GM12878 (cell line): ENCODE measurements at regions not wholly inside any gene's neighbourhood (a gene's known extent, or its start where the extent isn't known, plus 50 kb on each side); places are given as distances from the start of the nearest gene placed in this dataset.

ENCODE experiments used
- CEBPB ChIP-seq, 2 experiments: fragments of 150-350 bp in 1 of 2; IDR thresholded peaks; 2 replicates each; pipeline ENCODE4 v1.6.1; 2012 to 2014; ENCODE audit warnings: low read depth in 2 of 2, low read length in 2 of 2, borderline replicate concordance in 1 of 2, inconsistent platforms in 1 of 2
- EGR1 ChIP-seq, 2 experiments: IDR thresholded peaks; 1 replicate in 1 of 2; 2 replicates in 1 of 2; pipeline ENCODE4 v1.6.1; 2011 to 2012; ENCODE audit warnings: low read depth in 2 of 2, low read length in 2 of 2, borderline replicate concordance in 1 of 2, mild to moderate bottlenecking in 1 of 2, moderate library complexity in 1 of 2
- EP300 ChIP-seq, 2 experiments: fragments of 150-350 bp in 1 of 2; IDR thresholded peaks; 2 replicates each; pipeline ENCODE4 v1.6.1; 2011 to 2012; ENCODE audit warnings: low read depth in 2 of 2, low read length in 2 of 2, borderline replicate concordance in 1 of 2, improper control_type of control experiment in 1 of 2, inconsistent platforms in 1 of 2; ENCODE audit not compliant: control insufficient read depth in 1 of 2
- TF ChIP-seq, protein P1 (sequence below): IDR thresholded peaks from 2 replicates; pipeline ENCODE4 v1.6.1; 2011; ENCODE audit warnings: low read depth, low read length, improper control_type of control experiment, borderline replicate concordance
- TF ChIP-seq, protein P2 (sequence below), 3 experiments: IDR thresholded peaks in 2 of 3; conservative IDR thresholded peaks in 1 of 3; 2 replicates each; pipeline ENCODE4 v1.5.1; 2011; ENCODE audit warnings: low read depth in 3 of 3, low read length in 3 of 3, mild to moderate bottlenecking in 3 of 3, control low read depth in 2 of 3, moderate library complexity in 2 of 3, inconsistent platforms in 1 of 3, mixed read lengths in 1 of 3; ENCODE audit not compliant: control insufficient read depth in 2 of 3, insufficient read depth in 1 of 3; ENCODE audit errors: extremely low read depth in 1 of 3

DNA sequence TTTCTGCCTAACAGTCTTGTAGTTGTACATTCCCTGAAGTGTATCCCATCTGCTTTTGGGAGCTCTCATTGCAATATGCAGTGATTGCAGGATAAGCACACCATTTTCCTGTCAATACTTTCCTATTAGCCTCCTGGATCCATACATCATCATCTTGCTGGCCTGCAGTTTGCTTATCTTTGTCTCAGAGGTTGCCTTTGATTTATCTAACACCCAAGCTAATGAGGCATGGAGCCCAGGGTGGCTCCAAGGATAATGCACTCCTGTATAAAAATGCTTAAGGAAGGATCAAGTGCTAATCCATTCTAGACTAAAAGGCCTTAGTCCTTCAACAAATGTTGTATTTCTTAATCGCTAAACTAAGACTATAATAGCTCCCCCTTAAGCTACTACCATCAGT, 161.6 kb upstream of the OBI1 start:
- no peak for TF ChIP-seq EP300 (IDR thresholded peaks at IDR 0.05; ENCODE audit: borderline replicate concordance in 1 of 2, control insufficient read depth in 1 of 2, low read depth in 2 of 2, low read length in 2 of 2)
- TF ChIP-seq, protein P1, sequence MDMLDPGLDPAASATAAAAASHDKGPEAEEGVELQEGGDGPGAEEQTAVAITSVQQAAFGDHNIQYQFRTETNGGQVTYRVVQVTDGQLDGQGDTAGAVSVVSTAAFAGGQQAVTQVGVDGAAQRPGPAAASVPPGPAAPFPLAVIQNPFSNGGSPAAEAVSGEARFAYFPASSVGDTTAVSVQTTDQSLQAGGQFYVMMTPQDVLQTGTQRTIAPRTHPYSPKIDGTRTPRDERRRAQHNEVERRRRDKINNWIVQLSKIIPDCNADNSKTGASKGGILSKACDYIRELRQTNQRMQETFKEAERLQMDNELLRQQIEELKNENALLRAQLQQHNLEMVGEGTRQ: no peak
- TF ChIP-seq, protein P2, sequence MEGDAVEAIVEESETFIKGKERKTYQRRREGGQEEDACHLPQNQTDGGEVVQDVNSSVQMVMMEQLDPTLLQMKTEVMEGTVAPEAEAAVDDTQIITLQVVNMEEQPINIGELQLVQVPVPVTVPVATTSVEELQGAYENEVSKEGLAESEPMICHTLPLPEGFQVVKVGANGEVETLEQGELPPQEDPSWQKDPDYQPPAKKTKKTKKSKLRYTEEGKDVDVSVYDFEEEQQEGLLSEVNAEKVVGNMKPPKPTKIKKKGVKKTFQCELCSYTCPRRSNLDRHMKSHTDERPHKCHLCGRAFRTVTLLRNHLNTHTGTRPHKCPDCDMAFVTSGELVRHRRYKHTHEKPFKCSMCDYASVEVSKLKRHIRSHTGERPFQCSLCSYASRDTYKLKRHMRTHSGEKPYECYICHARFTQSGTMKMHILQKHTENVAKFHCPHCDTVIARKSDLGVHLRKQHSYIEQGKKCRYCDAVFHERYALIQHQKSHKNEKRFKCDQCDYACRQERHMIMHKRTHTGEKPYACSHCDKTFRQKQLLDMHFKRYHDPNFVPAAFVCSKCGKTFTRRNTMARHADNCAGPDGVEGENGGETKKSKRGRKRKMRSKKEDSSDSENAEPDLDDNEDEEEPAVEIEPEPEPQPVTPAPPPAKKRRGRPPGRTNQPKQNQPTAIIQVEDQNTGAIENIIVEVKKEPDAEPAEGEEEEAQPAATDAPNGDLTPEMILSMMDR (IDR thresholded peaks at IDR 0.05 in 2 of 3, conservative IDR thresholded peaks at IDR 0.05 in 1 of 3; ENCODE audit: control insufficient read depth in 2 of 3, extremely low read depth in 1 of 3, insufficient read depth in 1 of 3, low read depth in 3 of 3, low read length in 3 of 3): no peak
- no peak for TF ChIP-seq EGR1 (IDR thresholded peaks at IDR 0.05; ENCODE audit: borderline replicate concordance in 1 of 2, low read depth in 2 of 2, low read length in 2 of 2)
- no peak for TF ChIP-seq CEBPB (IDR thresholded peaks at IDR 0.05; ENCODE audit: borderline replicate concordance in 1 of 2, low read depth in 2 of 2, low read length in 2 of 2)
